ENCODE measurements at regions not wholly inside any gene's neighbourhood (a gene's known extent, or its start where the extent isn't known, plus 50 kb on each side); places are given as distances from the start of the nearest gene placed in this dataset.

GRCh38 chr5:133846478-133847226 lies 121.8 kb downstream of the C5orf15 start:
- Histone ChIP-seq H3K9ac (ENCODE audit: low read length) (no peak overlapping the region), H3K27me3 (ENCODE audit: insufficient read depth, low read length) (no peaks in the 10 kb centered on the region; the same call in 1 of the 2 replicates), H4K20me1 (ENCODE audit: insufficient read depth, low read length) (no peaks in the 10 kb centered on the region), H3K79me2 (ENCODE audit: insufficient read depth, low read length) (no peaks in the 10 kb centered on the region), H3K9me2 (ENCODE audit: low read depth, low read length) (no peaks in the 10 kb centered on the region), H3K27ac (ENCODE audit: low read depth, low read length, poor library complexity, severe bottlenecking) (no peak overlapping the region), H3K36me3 (ENCODE audit: insufficient read depth, low read length) (no peaks in the 10 kb centered on the region), H3K4me1 (ENCODE audit: insufficient read depth, low read length, severe bottlenecking) (no peaks in the 10 kb centered on the region), H3F3A (ENCODE audit: insufficient read depth, low read length) (no peaks in the 10 kb centered on the region), H3K9me3 (ENCODE audit: low read length) (no peaks in the 10 kb centered on the region), H3K4me2 (ENCODE audit: low read length) (no peak overlapping the region), H3K4me3 (ENCODE audit: low read depth, low read length, poor library complexity, severe bottlenecking) (no peak overlapping the region), H2AFZ (ENCODE audit: low read length) (no peak overlapping the region)
- TF ChIP-seq CTCF (IDR thresholded peaks at IDR 0.05; ENCODE audit: low read length): no peak

- Histone ChIP-seq H3K27ac (ENCODE audit: low read depth, low read length, poor library complexity, severe bottlenecking) (no peak overlapping the region), H3K79me2 (ENCODE audit: insufficient read depth, low read length) (no peaks in the 10 kb centered on the region), H2AFZ (ENCODE audit: low read length) (no peak overlapping the region), H3F3A (ENCODE audit: insufficient read depth, low read length) (no peaks in the 10 kb centered on the region), H3K4me3 (ENCODE audit: low read depth, low read length, poor library complexity, severe bottlenecking) (no peak overlapping the region), H3K27me3 (ENCODE audit: insufficient read depth, low read length) (no peaks in the 10 kb centered on the region; the same call in 1 of the 2 replicates), H3K9me3 (ENCODE audit: low read length) (no peaks in the 10 kb centered on the region), H3K36me3 (ENCODE audit: insufficient read depth, low read length) (no peaks in the 10 kb centered on the region), H3K4me1 (ENCODE audit: insufficient read depth, low read length, severe bottlenecking) (no peaks in the 10 kb centered on the region), H3K9ac (ENCODE audit: low read length) (no peak overlapping the region), H3K9me2 (ENCODE audit: low read depth, low read length) (no peaks in the 10 kb centered on the region), H3K4me2 (ENCODE audit: low read length) (no peak overlapping the region), H4K20me1 (ENCODE audit: insufficient read depth, low read length) (no peaks in the 10 kb centered on the region)
- TF ChIP-seq EZH2 (IDR thresholded peaks at IDR 0.05; ENCODE audit: borderline replicate concordance, low read length): no peak
- no peak for TF ChIP-seq CTCF (IDR thresholded peaks at IDR 0.05; ENCODE audit: low read length)
These were observed 123.2 kb downstream of the C5orf15 start for GRCh38 chr5:133845271-133845670.

- no peaks in the 10 kb centered on the region for H3K36me3 ChIP-seq (ENCODE audit: insufficient read depth, low read length)
- H3K9ac ChIP-seq (ENCODE audit: low read length): no peak overlapping the region
- no peak overlapping the region for H3K4me2 ChIP-seq (ENCODE audit: low read length)
- H3K79me2 ChIP-seq (ENCODE audit: insufficient read depth, low read length): no peaks in the 10 kb centered on the region
- H3K9me3 ChIP-seq (ENCODE audit: low read length): no peaks in the 10 kb centered on the region
- H3F3A ChIP-seq (ENCODE audit: insufficient read depth, low read length): no peaks in the 10 kb centered on the region
- no peak overlapping the region for H3K4me3 ChIP-seq (ENCODE audit: low read depth, low read length, poor library complexity, severe bottlenecking)
- no peak overlapping the region for H2AFZ ChIP-seq (ENCODE audit: low read length)
- no peaks in the 10 kb centered on the region for H3K4me1 ChIP-seq (ENCODE audit: insufficient read depth, low read length, severe bottlenecking)
- no peak overlapping the region for H3K27ac ChIP-seq (ENCODE audit: low read depth, low read length, poor library complexity, severe bottlenecking)
- TF ChIP-seq EZH2 (IDR thresholded peaks at IDR 0.05; ENCODE audit: borderline replicate concordance, low read length) (no peak), CTCF (IDR thresholded peaks at IDR 0.05; ENCODE audit: low read length) (no peak)
- H4K20me1 ChIP-seq (ENCODE audit: insufficient read depth, low read length): no peaks in the 10 kb centered on the region
- no peaks in the 10 kb centered on the region for H3K9me2 ChIP-seq (ENCODE audit: low read depth, low read length)
- H3K27me3 ChIP-seq (ENCODE audit: insufficient read depth, low read length): no peaks in the 10 kb centered on the region
These were observed 123.6 kb downstream of the C5orf15 start for GRCh38 chr5:133844836-133845235.

Data from OCI-LY1 (cell line).